GM19463 (cell line): ENCODE measurements at regions not wholly inside any gene's neighbourhood (a gene's known extent, or its start where the extent isn't known, plus 50 kb on each side); places are given as distances from the start of the nearest gene placed in this dataset.

Experiments used
- ATAC-seq: cut with Tn5 transposase; IDR thresholded peaks from one replicate; pipeline ENCODE4 v1.9.1; 2021; ENCODE audit warnings: mild to moderate bottlenecking, moderate library complexity; ENCODE audit not compliant: unreplicated experiment

DNA sequence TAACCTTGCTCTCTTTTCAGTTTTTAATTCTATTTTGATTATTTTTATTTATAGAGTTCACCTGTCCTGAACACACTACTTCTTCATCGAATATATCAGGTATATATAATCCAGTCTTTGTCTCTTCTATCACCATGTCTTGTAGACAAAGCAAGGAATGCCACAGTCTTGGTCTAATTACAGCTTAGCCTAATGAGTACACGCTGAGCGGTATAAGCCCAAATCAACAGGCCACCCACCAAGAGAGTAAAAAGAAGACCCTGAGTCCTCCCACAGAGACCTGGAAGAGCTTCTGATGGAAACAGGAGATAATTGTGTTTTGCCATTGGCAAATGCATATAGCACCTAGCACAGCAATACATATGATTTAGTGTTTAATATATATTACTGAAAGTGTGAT lies 68.7 kb upstream of the TCF21 start:
- ATAC-seq, result no peak

DNA sequence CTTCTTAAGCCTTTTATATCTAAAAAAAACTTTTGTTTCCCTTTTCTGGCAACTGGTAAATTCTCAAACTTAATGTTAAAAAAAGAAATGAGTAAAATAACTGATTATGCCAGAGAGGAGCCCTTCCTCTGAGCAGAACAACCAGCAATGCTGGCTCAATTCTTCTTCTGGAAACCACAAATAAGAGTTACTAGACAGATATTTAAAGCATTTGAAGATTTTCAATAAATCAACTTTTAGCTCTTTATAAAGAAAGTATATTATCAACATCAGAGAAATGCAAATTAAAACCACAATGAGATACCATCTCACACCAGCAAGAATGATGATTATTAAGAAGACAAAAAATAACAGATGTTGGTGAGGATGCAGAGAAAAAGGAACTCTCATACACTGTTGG lies 61.1 kb upstream of the TCF21 start:
- ATAC-seq, result no peak

DNA sequence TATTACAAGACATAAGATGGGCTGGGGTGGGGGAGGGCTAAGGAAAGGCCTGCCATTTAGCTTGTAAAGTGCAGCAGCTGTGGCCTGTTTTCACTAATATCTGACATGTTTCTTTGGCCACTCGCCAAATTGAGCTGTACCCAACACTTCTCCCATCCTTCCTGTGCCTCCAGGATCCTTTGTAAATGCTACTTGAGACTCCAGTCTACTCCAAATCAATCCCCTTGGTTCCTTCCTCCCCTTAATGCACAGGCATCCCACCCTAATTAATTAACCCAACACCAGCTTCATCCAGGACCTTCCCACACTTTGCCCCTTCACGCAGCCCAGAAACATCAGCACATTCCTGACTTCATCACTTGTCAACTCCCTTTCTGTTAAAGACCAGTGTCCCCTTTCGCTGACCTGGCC lies 55.0 kb upstream of the TCF21 start:
- no peak for ATAC-seq

DNA sequence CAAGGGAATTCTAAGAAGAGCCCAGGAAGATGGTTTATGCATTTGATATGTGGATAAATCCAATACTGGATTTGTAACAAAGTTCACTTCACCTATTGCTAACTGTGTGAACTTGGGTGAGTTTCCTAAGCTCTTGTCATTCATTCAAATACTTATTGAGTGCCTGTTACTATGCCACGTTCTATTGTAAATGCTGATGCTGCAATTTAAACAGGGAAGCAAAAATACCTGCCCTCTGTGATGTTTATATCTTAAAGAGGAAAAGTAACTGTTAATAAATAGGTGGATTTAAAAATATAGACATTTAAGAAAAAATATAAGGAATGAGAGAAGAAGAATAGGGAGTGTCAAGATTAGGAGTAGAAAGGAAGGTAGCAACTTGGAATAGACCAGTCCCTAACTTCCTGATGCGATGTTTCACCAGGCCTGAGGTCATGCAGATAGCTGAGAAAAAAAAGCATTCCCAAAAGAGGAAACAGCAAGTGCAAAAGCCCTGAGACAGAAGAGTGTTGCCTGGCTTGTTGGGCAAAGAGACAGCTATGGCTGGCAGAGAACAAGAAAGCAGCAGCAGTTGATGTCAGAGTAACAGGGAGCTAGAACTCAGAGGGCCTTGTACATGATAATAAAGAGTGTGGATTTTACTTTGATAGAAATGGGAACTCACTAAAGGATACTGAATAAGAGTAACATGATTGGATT lies 54.3 kb upstream of the TCF21 start:
- no peak for ATAC-seq

DNA sequence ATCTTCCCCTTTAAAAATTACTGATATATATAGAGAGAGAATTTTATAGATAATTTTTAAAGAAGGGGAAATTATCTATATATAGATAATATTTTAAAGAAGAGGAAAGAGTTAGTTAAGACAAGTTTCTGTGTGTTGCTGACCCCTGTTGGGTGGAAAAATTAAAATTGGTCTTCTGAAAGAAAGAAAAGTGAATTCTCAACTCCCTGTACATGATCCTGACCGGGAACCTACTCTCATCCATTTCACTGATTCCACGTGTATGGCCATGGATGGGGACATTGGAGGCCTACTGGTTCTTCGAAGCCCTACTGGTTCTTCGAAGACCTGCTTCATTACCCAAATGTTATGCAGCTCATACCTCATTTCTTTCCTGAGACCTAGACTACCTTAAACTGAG lies 53.0 kb upstream of the TCF21 start:
- no peak for ATAC-seq

DNA sequence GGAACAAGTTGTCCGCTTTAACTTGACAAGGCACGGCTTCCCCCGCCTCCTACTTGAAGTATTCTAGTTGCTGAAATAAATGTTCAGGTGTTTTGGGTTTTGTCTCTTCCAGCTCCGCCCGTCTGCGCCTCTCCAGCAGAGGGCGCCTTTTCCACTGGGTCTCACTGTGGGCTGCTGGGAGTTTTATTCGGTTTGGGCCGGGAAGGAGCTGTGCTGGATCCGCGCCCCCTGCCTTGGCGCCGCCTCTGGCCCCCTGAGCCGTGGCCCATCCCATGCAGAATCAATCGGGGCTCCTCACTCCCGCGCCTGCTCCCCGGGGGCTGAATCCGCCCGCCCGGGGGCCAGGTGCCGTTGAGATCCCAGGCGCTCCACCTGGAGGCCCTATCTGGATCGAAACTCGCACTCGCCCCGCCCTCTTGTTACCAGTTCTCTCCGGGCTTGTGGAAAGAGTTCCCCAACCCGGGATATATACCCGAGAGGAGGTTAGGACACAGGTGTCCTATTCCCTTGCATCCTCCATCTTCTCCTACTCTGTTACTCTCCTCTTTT lies 51.0 kb upstream of the TCF21 start:
- peak; percentile 91 for ATAC-seq
